ENCODE measurements at regions not wholly inside any gene's neighbourhood (a gene's known extent, or its start where the extent isn't known, plus 50 kb on each side); places are given as distances from the start of the nearest gene placed in this dataset.

- Histone ChIP-seq H3K27me3 (no peaks in the 10 kb centered on the region), H3K36me3 (no peaks in the 10 kb centered on the region), H3K9me3 (no peaks in the 10 kb centered on the region), H3K4me1 (no peaks in the 10 kb centered on the region), H3K27ac (no peak overlapping the region), H3K4me3 (no peak overlapping the region)
- DNase-seq (no peak), ATAC-seq (no peak)
- in situ Hi-C loops (cut with MboI; ENCODE audit: low sequenced_read_pairs in 4 of 4), result no loop called here
- intact Hi-C loops (cut with DNase I; ENCODE audit: low total_unique reads), result no loop called here
- TF ChIP-seq, protein P1, sequence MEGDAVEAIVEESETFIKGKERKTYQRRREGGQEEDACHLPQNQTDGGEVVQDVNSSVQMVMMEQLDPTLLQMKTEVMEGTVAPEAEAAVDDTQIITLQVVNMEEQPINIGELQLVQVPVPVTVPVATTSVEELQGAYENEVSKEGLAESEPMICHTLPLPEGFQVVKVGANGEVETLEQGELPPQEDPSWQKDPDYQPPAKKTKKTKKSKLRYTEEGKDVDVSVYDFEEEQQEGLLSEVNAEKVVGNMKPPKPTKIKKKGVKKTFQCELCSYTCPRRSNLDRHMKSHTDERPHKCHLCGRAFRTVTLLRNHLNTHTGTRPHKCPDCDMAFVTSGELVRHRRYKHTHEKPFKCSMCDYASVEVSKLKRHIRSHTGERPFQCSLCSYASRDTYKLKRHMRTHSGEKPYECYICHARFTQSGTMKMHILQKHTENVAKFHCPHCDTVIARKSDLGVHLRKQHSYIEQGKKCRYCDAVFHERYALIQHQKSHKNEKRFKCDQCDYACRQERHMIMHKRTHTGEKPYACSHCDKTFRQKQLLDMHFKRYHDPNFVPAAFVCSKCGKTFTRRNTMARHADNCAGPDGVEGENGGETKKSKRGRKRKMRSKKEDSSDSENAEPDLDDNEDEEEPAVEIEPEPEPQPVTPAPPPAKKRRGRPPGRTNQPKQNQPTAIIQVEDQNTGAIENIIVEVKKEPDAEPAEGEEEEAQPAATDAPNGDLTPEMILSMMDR (IDR thresholded peaks at IDR 0.05 in 4 of 5, conservative IDR thresholded peaks at IDR 0.05 in 1 of 5), result no peak
- TF ChIP-seq POLR2A (IDR thresholded peaks at IDR 0.05), result no peak
These were observed 143.4 kb upstream of the NWD2 start for GRCh38 chr4:37101182-37101581.

- no peaks in the 10 kb centered on the region for H3K36me3 ChIP-seq
- DNase-seq (no peak), ATAC-seq (no peak)
- no peak for TF ChIP-seq POLR2A (IDR thresholded peaks at IDR 0.05)
- TF ChIP-seq, protein P1 (IDR thresholded peaks at IDR 0.05 in 4 of 5, conservative IDR thresholded peaks at IDR 0.05 in 1 of 5), result no peak
- no peak overlapping the region for H3K27ac ChIP-seq
- H3K27me3 ChIP-seq, result no peaks in the 10 kb centered on the region
- H3K9me3 ChIP-seq, result no peaks in the 10 kb centered on the region
- no peaks in the 10 kb centered on the region for H3K4me1 ChIP-seq
- H3K4me3 ChIP-seq, result no peak overlapping the region
- intact Hi-C loops (cut with DNase I; ENCODE audit: low total_unique reads) (no loop called here), in situ Hi-C loops (cut with MboI; ENCODE audit: low sequenced_read_pairs in 4 of 4) (no loop called here)
These were observed 142.9 kb upstream of the NWD2 start for GRCh38 chr4:37101686-37102085.

GRCh38 chr4:37109756-37110155 is 134.8 kb upstream of the NWD2 start:
- Histone ChIP-seq H3K27ac (no peak overlapping the region), H3K27me3 (no peaks in the 10 kb centered on the region), H3K4me1 (no peaks in the 10 kb centered on the region), H3K36me3 (no peaks in the 10 kb centered on the region), H3K9me3 (no peaks in the 10 kb centered on the region), H3K4me3 (no peak overlapping the region)
- in situ Hi-C loops (cut with MboI; ENCODE audit: low sequenced_read_pairs in 4 of 4), result no loop called here
- ATAC-seq (no peak), DNase-seq (no peak)
- intact Hi-C loops (cut with DNase I; ENCODE audit: low total_unique reads), result no loop called here
- TF ChIP-seq, protein P1 (IDR thresholded peaks at IDR 0.05 in 4 of 5, conservative IDR thresholded peaks at IDR 0.05 in 1 of 5), result no peak
- no peak for TF ChIP-seq POLR2A (IDR thresholded peaks at IDR 0.05)

- intact Hi-C loops (cut with DNase I; ENCODE audit: low total_unique reads) (no loop called here), in situ Hi-C loops (cut with MboI; ENCODE audit: low sequenced_read_pairs in 4 of 4) (no loop called here)
- H3K27ac ChIP-seq, result no peak overlapping the region
- H3K9me3 ChIP-seq, result no peaks in the 10 kb centered on the region
- H3K27me3 ChIP-seq, result no peaks in the 10 kb centered on the region
- no peaks in the 10 kb centered on the region for H3K4me1 ChIP-seq
- no peak for DNase-seq
- TF ChIP-seq POLR2A (IDR thresholded peaks at IDR 0.05), result no peak
- TF ChIP-seq, protein P1 (IDR thresholded peaks at IDR 0.05 in 4 of 5, conservative IDR thresholded peaks at IDR 0.05 in 1 of 5), result no peak
- no peaks in the 10 kb centered on the region for H3K36me3 ChIP-seq
- no peak for ATAC-seq
- H3K4me3 ChIP-seq, result no peak overlapping the region
These were observed 119.7 kb upstream of the NWD2 start for GRCh38 chr4:37124800-37125199.

DNA sequence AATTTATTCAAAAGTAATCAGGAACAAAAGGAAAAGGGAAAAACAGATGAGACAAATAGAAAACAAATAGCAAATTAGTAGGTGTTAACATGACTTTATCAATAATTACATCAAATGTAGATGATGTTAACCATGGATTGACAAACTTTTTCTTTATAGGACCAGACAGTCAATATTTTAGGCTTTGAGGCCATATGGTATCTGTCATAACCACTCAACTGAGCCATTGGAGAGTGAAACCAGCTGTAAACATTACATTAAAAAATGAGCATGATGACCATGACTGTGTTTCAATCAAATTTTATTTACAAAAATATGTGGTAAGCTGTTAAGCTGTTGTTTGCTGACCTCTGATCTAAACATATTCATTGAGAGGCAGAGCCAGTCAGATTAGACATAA is 118.5 kb upstream of the NWD2 start:
- intact Hi-C loops (cut with DNase I; ENCODE audit: low total_unique reads), result no loop called here
- in situ Hi-C loops (cut with MboI; ENCODE audit: low sequenced_read_pairs in 4 of 4), result no loop called here
- no peak overlapping the region for H3K27ac ChIP-seq
- ATAC-seq, result no peak
- TF ChIP-seq, protein P1 (IDR thresholded peaks at IDR 0.05 in 4 of 5, conservative IDR thresholded peaks at IDR 0.05 in 1 of 5), result no peak
- TF ChIP-seq POLR2A (IDR thresholded peaks at IDR 0.05), result no peak
- H3K4me3 ChIP-seq, result no peak overlapping the region
- no peaks in the 10 kb centered on the region for H3K9me3 ChIP-seq
- no peaks in the 10 kb centered on the region for H3K4me1 ChIP-seq
- no peaks in the 10 kb centered on the region for H3K36me3 ChIP-seq
- no peaks in the 10 kb centered on the region for H3K27me3 ChIP-seq
- no peak for DNase-seq

All from gastrocnemius medialis (tissue), 4 donors.